AG09309 (cell line): ENCODE measurements at regions not wholly inside any gene's neighbourhood (a gene's known extent, or its start where the extent isn't known, plus 50 kb on each side); places are given as distances from the start of the nearest gene placed in this dataset.

ENCODE experiments used
- DNase-seq: peaks from one replicate; pipeline ENCODE4 v3.0.0-alpha.2; 2010; ENCODE audit warnings: low read depth
- H3K4me3 ChIP-seq: 2 replicates; pipeline ENCODE4 v1.5.1; 2011; ENCODE audit warnings: mild to moderate bottlenecking, low read depth, low read length, moderate library complexity; ENCODE audit not compliant: control insufficient read depth
- CTCF ChIP-seq: IDR thresholded peaks from 2 replicates; pipeline ENCODE4 v1.5.1; 2011; ENCODE audit warnings: mild to moderate bottlenecking, low read depth, low read length, inconsistent platforms; ENCODE audit not compliant: insufficient read depth, control insufficient read depth; ENCODE audit errors: missing control alignments

DNA sequence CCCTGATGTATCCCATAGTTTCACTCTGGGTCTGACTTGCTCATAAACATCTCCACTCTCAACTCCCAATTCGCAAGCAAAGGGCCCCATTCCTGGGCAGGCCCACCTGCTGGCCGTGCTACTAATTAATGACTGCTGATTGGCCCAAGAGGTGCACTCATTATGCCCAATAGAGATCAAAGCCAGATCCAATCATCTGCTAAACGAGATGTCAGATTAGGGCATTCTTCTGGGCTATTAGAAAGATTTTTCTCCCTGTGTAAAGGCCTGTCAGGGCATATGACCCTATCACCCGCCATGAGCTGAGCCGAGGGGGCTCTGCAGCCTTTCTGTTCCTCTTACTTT, 103.4 kb upstream of the HAAO start:
- DNase-seq, result no peak
- no peak overlapping the region for H3K4me3 ChIP-seq
- no peak for TF ChIP-seq CTCF

DNA sequence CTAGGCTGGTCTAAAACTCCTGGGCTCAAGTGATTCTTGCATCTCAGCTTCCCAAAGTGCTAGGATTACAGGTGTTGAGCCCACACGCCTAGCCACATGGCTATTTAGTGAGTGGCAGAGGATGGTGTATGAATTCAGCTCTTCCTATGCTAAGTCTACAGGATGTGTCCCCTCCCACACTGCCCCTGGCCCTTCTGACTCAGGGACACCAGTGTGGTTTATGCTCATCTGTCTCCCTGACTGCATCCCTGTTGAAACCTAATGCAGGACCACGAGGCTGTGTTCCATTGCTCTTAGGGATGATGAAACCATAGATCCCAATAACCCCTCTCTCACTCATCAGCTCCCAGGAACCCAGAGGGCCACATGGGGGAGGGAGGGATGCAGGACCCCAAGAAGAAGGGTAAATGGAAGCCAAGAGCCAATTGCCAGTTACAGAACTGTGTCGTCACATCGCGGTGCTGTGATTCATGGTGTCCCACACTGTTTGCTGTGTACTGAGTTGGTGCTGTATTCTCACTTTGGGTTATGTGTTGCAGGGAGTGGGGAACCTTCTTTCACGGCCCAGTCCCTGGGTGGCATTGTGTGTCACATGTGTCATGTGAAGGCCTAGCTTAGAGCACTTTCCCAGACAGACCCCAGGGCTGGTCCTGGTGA, 102.9 kb upstream of the HAAO start:
- no peak for TF ChIP-seq CTCF
- no peak overlapping the region for H3K4me3 ChIP-seq

GRCh38 chr2:42893047-42893758, 100.8 kb upstream of the HAAO start:
- no peak for TF ChIP-seq CTCF
- H3K4me3 ChIP-seq, result no peak overlapping the region
- no peak for DNase-seq

More for the DNA sequence above, 102.9 kb upstream of the HAAO start:
- DNase-seq, result no peak

GRCh38 chr2:42890791-42891355, 98.5 kb upstream of the HAAO start:
- H3K4me3 ChIP-seq, result no peak overlapping the region
- DNase-seq, result no peak
- TF ChIP-seq CTCF, result no peak

DNA sequence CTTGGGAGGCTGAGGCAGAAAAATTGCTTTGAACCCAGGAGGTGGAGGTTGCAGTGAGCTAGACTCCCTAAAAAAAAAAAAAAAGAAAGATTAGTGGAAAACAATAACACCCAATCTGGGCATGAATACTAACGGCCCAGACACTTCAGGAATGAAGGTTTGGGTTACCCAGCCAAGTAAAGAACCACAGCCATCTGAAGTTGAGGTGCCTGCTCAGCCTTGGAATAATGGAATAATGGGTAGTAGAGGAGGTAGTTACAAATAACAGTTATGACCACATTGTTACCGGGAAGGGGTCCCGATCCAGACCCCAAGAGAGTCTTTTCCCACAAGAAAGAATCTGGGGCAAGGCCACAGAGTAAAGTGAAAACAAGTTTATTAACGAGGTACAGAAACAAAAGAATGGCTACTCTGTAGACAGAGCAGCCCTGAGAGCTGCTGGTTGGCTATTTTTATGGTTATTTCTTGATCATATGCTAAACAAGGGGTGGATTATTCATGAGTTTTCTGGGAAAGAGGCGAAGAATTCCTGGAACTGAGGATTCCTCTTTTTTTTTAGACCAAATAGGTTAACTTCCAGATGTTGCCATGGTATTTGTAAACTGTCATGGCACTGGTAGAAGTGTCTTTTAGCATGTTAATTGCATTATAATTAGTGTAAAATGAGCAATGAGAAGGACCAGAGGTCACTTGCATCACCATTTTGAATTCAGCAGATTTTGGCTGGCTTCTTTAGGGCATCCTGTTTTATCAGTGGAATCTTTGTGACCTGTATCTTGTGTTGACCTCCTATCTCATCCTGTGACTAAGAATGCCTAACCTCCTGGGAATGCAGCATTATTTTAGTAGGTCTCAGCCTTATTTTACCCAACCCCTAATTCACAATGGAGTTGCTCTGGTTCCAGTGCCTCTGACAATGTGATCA, 96.2 kb upstream of the HAAO start:
- TF ChIP-seq CTCF, result no peak

DNA sequence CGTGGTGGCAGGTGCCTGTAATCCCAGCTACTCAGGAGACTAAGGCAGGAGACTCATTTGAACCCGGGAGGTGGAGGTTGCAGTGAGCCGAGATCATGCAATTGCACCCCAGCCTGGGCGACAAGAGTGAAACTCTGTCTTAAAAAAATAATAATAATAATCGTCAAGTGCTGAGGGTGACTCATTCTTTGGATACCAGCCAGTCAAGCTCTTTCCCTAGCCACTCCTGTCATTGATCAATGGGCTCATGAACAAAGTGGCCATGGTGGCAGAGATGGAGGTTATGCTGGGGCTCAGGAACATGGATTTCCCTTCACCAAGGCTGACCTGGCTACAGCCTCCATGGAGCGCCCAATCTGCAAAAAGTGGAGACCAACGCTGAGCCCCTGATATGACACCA, 94.5 kb upstream of the HAAO start:
- TF ChIP-seq CTCF, result no peak
- DNase-seq, result no peak
- H3K4me3 ChIP-seq, result no peak overlapping the region

More for the DNA sequence above, 96.2 kb upstream of the HAAO start:
- DNase-seq, result no peak
- H3K4me3 ChIP-seq, result no peak overlapping the region
